B cell (primary cell): ENCODE measurements at regions not wholly inside any gene's neighbourhood (a gene's known extent, or its start where the extent isn't known, plus 50 kb on each side); places are given as distances from the start of the nearest gene placed in this dataset.

Experiments used
- ATAC-seq: fragments of 200-7000 bp; cut with Tn5 transposase; one replicate; pipeline ENCODE4 v1.10.0; 2021; ENCODE audit warnings: low read depth, mild to moderate bottlenecking, moderate number of reproducible peaks, moderate library complexity
- CTCF ChIA-PET: fragments of 350-600 bp; sonication (Branson Sonifier 250); formaldehyde crosslinking; loops from one replicate; lab custom pipeline; 2021; ENCODE audit warnings: antibody characterized with exemption, inconsistent platforms; lab: Charles Lee
- POLR2A ChIA-PET: fragments of 350-600 bp; sonication (Branson Sonifier 250); formaldehyde crosslinking; loops from one replicate; lab custom pipeline; 2021; ENCODE audit warnings: antibody characterized with exemption; lab: Charles Lee
- DNase-seq: peaks from one replicate; pipeline ENCODE4 v3.0.0; 2013
- H2AFZ ChIP-seq: 2 replicates; pipeline ENCODE4 v1.6.1; 2012; ENCODE audit warnings: mild to moderate bottlenecking, low read depth, low read length; ENCODE audit not compliant: insufficient read depth, poor library complexity, severe bottlenecking
- H3K27ac ChIP-seq, 2 donors: 1 replicate in 1 of 2; 2 replicates in 1 of 2; pipeline ENCODE4 v1.5.1; 2012 to 2013; ENCODE audit warnings: low read length in 2 of 2, mild to moderate bottlenecking in 2 of 2, moderate library complexity in 1 of 2
- H3K27me3 ChIP-seq, 4 experiments: fragments of 200-600 bp in 1 of 4; sonication (generic) in 1 of 4; replicated peaks in 1 of 4; 1 replicate in 2 of 4; 2 replicates in 2 of 4; pipeline versions ENCODE4 v1.6.1 to v1.7.0; 2013 to 2016; ENCODE audit warnings: low read length in 3 of 4, mild to moderate bottlenecking in 2 of 4, mixed read lengths in 1 of 4, moderate library complexity in 1 of 4; ENCODE audit not compliant: insufficient read depth in 4 of 4, control insufficient read depth in 3 of 4; ENCODE audit errors: control extremely low read depth in 1 of 4
- H3K36me3 ChIP-seq, 2 experiments: replicated peaks in 1 of 2; 1 replicate in 1 of 2; 2 replicates in 1 of 2; pipeline versions ENCODE4 v1.6.1 to v1.7.1; 2013; ENCODE audit warnings: low read length in 1 of 2; ENCODE audit not compliant: insufficient read depth in 2 of 2, control insufficient read depth in 1 of 2; ENCODE audit errors: control extremely low read depth in 1 of 2, extremely low read depth in 1 of 2
- H3K4me1 ChIP-seq, 2 donors: fragments of 200-600 bp in 1 of 2; sonication (generic) in 1 of 2; 1 replicate in 1 of 2; 2 replicates in 1 of 2; pipeline versions ENCODE4 v1.5.1 to v1.6.1; 2013 to 2017; ENCODE audit warnings: low read length in 2 of 2; ENCODE audit not compliant: control insufficient read depth in 2 of 2, insufficient read depth in 2 of 2
- H3K4me2 ChIP-seq: replicated peaks from 2 replicates; pipeline ENCODE3; 2012; ENCODE audit warnings: mild to moderate bottlenecking, low read depth, low read length; ENCODE audit not compliant: poor library complexity, severe bottlenecking
- H3K4me3 ChIP-seq, 5 experiments: fragments of 200-600 bp in 1 of 5; sonication (generic) in 1 of 5; 1 replicate in 3 of 5; 2 replicates in 2 of 5; pipeline versions ENCODE4 v1.5.1 to v1.7.0; 2011 to 2016; ENCODE audit warnings: low read length in 4 of 5, mild to moderate bottlenecking in 4 of 5, low read depth in 2 of 5, control low read depth in 1 of 5, moderate library complexity in 1 of 5; ENCODE audit not compliant: insufficient read depth in 1 of 5; ENCODE audit errors: control extremely low read depth in 1 of 5, extremely low read depth in 1 of 5
- H3K79me2 ChIP-seq: fragments of 200-600 bp; sonication (generic); one replicate; pipeline ENCODE4 v1.6.0; 2016; ENCODE audit warnings: low read length; ENCODE audit not compliant: control insufficient read depth, insufficient read depth
- H3K9ac ChIP-seq: fragments of 200-600 bp; sonication (generic); 2 replicates; pipeline ENCODE4 v1.6.1; 2017; ENCODE audit warnings: mild to moderate bottlenecking, low read length, moderate library complexity
- H3K9me3 ChIP-seq, 3 donors: one replicate each; pipeline versions ENCODE4 v1.6.1 to v1.7.1; 2013; ENCODE audit warnings: low read length in 2 of 3; ENCODE audit not compliant: control insufficient read depth in 2 of 3, insufficient read depth in 1 of 3; ENCODE audit errors: control extremely low read depth in 1 of 3
- H4K20me1 ChIP-seq: 2 replicates; pipeline ENCODE4 v1.6.0; 2012; ENCODE audit warnings: mild to moderate bottlenecking, low read length; ENCODE audit not compliant: insufficient read depth, control insufficient read depth, poor library complexity, severe bottlenecking
- H3K27ac Mint-ChIP-seq: one replicate; pipeline ENCODE4 v1.8.0; 2021; ENCODE audit warnings: mixed read lengths
- H3K27me3 Mint-ChIP-seq: one replicate; pipeline ENCODE4 v1.8.0; 2021; ENCODE audit warnings: mixed read lengths
- H3K4me1 Mint-ChIP-seq: one replicate; pipeline ENCODE4 v1.8.0; 2021; ENCODE audit warnings: mixed read lengths
- H3K4me3 Mint-ChIP-seq: one replicate; pipeline ENCODE4 v1.8.0; 2021; ENCODE audit warnings: mixed read lengths
- H3K9me3 Mint-ChIP-seq: one replicate; pipeline ENCODE4 v1.8.0; 2022; ENCODE audit warnings: mixed read lengths; ENCODE audit not compliant: insufficient read depth
- EZH2 ChIP-seq: IDR thresholded peaks from 2 replicates; pipeline ENCODE4 v1.6.1; 2012; ENCODE audit warnings: borderline replicate concordance, low read depth, mild to moderate bottlenecking, moderate library complexity, low read length; ENCODE audit not compliant: insufficient read depth, poor library complexity, severe bottlenecking
- WGBS: methylation state at CpG from one replicate; pipeline ENCODE4 v1.1.5; 2013; ENCODE audit warnings: missing lambda C conversion rate; ENCODE audit not compliant: insufficient coverage; 5-methylcytosine and 5-hydroxymethylcytosine counted together
- intact Hi-C: fragments of 100-400 bp; cut with micrococcal nuclease; formaldehyde crosslinking; loops from one replicate; pipeline ENCODE4 v1.10.0; 2022
- TF ChIP-seq, protein P1 (sequence below): fragments of 200-600 bp; IDR thresholded peaks from one replicate; pipeline ENCODE4 v1.8.0; 2022; ENCODE audit warnings: antibody characterized with exemption, mild to moderate bottlenecking

DNA sequence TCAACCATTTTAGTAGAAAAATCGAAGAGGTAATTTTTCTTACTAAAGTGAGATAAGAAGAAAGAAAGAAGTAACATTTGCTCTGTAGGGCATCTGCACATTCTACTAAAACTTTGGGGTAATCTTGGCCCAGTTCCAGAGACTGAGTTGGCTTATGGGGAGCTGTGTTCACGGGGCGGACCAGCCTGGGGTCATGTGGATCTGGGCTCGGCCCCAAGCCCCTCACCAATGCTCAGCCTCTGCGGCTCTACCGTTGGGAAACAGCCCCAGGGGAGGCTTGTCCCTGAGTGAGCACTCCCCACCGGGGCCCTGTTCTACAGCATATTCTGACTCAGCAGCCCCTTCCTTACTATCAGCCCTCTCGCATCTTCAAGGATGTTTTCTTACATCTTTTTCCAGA, 132.3 kb downstream of the RTP5 start:
- H3K4me3 ChIP-seq: no peak overlapping the region
- H3K4me1 Mint-ChIP-seq: no peaks in the 10 kb centered on the region
- H3K4me3 Mint-ChIP-seq: no peak overlapping the region
- ATAC-seq: no peak
- H2AFZ ChIP-seq: no peak overlapping the region
- H4K20me1 ChIP-seq: no peaks in the 10 kb centered on the region
- no peak overlapping the region for H3K4me2 ChIP-seq
- 82% methylated on average over 5 of the region's 8 CpGs for WGBS
- no peak overlapping the region for H3K27ac Mint-ChIP-seq
- no peaks in the 10 kb centered on the region for H3K4me1 ChIP-seq
- H3K27me3 Mint-ChIP-seq: no peaks in the 10 kb centered on the region
- H3K9me3 Mint-ChIP-seq: no peaks in the 10 kb centered on the region
- H3K36me3 ChIP-seq: peaks cover 0 to 2% of the 10 kb centered on the region in 2 experiments
- H3K27ac ChIP-seq: no peak overlapping the region
- ChIA-PET CTCF (no interaction called here), POLR2A (no interaction called here)
- H3K9ac ChIP-seq: no peak overlapping the region
- intact Hi-C loops: no loop called here
- H3K79me2 ChIP-seq: no peaks in the 10 kb centered on the region
- TF ChIP-seq EZH2: no peak
- no peak for DNase-seq
- no peaks in the 10 kb centered on the region for H3K27me3 ChIP-seq
- H3K9me3 ChIP-seq: no peaks in the 10 kb centered on the region

DNA sequence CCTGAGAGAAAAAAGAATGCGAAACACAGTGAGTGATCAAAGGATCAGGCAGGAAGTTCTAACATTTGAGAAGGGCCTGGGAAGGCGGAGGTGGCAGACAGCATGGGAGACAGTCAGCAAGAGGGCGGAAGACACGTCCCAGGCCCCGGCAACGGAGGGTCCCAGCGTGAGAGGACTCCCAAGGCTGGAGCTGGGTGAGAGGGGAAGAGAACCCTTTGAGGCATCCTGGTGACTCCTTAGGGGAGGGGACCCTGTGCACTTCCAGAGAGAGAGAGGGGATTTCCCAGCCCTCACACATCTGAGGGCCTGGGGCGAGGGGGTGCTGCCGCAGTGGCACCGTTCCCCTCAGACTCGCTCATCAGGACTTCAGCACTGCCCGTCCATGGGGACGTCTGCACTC, 133.4 kb downstream of the RTP5 start:
- Histone ChIP-seq H3K4me1 (no peaks in the 10 kb centered on the region), H2AFZ (no peak overlapping the region), H3K36me3 (peaks cover 0 to 2% of the 10 kb centered on the region in 2 experiments), H3K79me2 (no peaks in the 10 kb centered on the region), H3K4me2 (no peak overlapping the region), H3K27ac (no peak overlapping the region), H3K4me3 (no peak overlapping the region), H3K27me3 (no peaks in the 10 kb centered on the region), H3K9ac (no peak overlapping the region), H3K9me3 (no peaks in the 10 kb centered on the region), H4K20me1 (no peaks in the 10 kb centered on the region)
- ChIA-PET CTCF (no interaction called here), POLR2A (interaction anchor here (0.5 kb wide), 1 partner anchor 39 kb away, joined by 5 read pairs; no protein-coding TSS in a partner anchor)
- no peak for TF ChIP-seq EZH2
- TF ChIP-seq, protein P1, sequence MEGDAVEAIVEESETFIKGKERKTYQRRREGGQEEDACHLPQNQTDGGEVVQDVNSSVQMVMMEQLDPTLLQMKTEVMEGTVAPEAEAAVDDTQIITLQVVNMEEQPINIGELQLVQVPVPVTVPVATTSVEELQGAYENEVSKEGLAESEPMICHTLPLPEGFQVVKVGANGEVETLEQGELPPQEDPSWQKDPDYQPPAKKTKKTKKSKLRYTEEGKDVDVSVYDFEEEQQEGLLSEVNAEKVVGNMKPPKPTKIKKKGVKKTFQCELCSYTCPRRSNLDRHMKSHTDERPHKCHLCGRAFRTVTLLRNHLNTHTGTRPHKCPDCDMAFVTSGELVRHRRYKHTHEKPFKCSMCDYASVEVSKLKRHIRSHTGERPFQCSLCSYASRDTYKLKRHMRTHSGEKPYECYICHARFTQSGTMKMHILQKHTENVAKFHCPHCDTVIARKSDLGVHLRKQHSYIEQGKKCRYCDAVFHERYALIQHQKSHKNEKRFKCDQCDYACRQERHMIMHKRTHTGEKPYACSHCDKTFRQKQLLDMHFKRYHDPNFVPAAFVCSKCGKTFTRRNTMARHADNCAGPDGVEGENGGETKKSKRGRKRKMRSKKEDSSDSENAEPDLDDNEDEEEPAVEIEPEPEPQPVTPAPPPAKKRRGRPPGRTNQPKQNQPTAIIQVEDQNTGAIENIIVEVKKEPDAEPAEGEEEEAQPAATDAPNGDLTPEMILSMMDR: no peak
- 74% methylated on average over 8 of the region's 13 CpGs for WGBS
- no peak overlapping the region for H3K4me3 Mint-ChIP-seq
- intact Hi-C loops: no loop called here
- H3K27me3 Mint-ChIP-seq: no peaks in the 10 kb centered on the region
- H3K27ac Mint-ChIP-seq: no peak overlapping the region
- DNase-seq (no peak), ATAC-seq (no peak)
- no peaks in the 10 kb centered on the region for H3K4me1 Mint-ChIP-seq
- no peaks in the 10 kb centered on the region for H3K9me3 Mint-ChIP-seq
